Gastrocnemius medialis (tissue), 4 donors: ENCODE measurements at regions not wholly inside any gene's neighbourhood (a gene's known extent, or its start where the extent isn't known, plus 50 kb on each side); places are given as distances from the start of the nearest gene placed in this dataset.

Source experiments
- CTCF ChIP-seq, 5 experiments: fragments of 450-650 bp in 3 of 5; fragments of 200-600 bp in 2 of 5; sonication (generic) in 2 of 5; IDR thresholded peaks in 4 of 5; conservative IDR thresholded peaks in 1 of 5; 1 replicate in 4 of 5; 2 replicates in 1 of 5; pipeline ENCODE4 v1.5.1; 2016 to 2019; ENCODE audit warnings: antibody characterized with exemption in 5 of 5, mild to moderate bottlenecking in 3 of 5, moderate library complexity in 3 of 5
- POLR2A ChIP-seq, 2 donors: fragments of 450-650 bp; IDR thresholded peaks; one replicate each; pipeline ENCODE4 v1.6.1; 2017; ENCODE audit warnings: antibody characterized with exemption in 2 of 2, mild to moderate bottlenecking in 2 of 2, moderate library complexity in 2 of 2

- TF ChIP-seq CTCF (IDR thresholded peaks at IDR 0.05 in 4 of 5, conservative IDR thresholded peaks at IDR 0.05 in 1 of 5) (no peak), POLR2A (IDR thresholded peaks at IDR 0.05) (no peak)
Measured at GRCh38 chr6:79422666-79423065, 114.6 kb downstream of the LCA5 start.
